ENCODE measurements at regions not wholly inside any gene's neighbourhood (a gene's known extent, or its start where the extent isn't known, plus 50 kb on each side); places are given as distances from the start of the nearest gene placed in this dataset.

- TF ChIP-seq, protein P1, sequence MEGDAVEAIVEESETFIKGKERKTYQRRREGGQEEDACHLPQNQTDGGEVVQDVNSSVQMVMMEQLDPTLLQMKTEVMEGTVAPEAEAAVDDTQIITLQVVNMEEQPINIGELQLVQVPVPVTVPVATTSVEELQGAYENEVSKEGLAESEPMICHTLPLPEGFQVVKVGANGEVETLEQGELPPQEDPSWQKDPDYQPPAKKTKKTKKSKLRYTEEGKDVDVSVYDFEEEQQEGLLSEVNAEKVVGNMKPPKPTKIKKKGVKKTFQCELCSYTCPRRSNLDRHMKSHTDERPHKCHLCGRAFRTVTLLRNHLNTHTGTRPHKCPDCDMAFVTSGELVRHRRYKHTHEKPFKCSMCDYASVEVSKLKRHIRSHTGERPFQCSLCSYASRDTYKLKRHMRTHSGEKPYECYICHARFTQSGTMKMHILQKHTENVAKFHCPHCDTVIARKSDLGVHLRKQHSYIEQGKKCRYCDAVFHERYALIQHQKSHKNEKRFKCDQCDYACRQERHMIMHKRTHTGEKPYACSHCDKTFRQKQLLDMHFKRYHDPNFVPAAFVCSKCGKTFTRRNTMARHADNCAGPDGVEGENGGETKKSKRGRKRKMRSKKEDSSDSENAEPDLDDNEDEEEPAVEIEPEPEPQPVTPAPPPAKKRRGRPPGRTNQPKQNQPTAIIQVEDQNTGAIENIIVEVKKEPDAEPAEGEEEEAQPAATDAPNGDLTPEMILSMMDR (IDR thresholded peaks at IDR 0.05; ENCODE audit: insufficient read depth, low read depth, low read length), result no peak
- TF ChIP-seq EZH2 (IDR thresholded peaks at IDR 0.05; ENCODE audit: insufficient read depth, low read length), result no peak
These were observed 428.9 kb upstream of the B3GAT1 start for GRCh38 chr11:134840945-134841344.

All from astrocyte (in vitro differentiated cells and primary cell).